A549 (cell line): ENCODE measurements at regions not wholly inside any gene's neighbourhood (a gene's known extent, or its start where the extent isn't known, plus 50 kb on each side); places are given as distances from the start of the nearest gene placed in this dataset.

Source experiments
- ATAC-seq, 2 experiments: fragments of 200-7000 bp in 1 of 2; fragments of >200 bp in 1 of 2; cut with Nextera tagmentation in 1 of 2; cut with Tn5 transposase in 1 of 2; 3 replicates each; pipeline versions ENCODE4 v1.8.0 to v1.9.1; 2018 to 2020; ENCODE audit warnings: mild to moderate bottlenecking in 1 of 2, moderate library complexity in 1 of 2
- CTCF ChIA-PET: fragments of 300-600 bp; sonication (Branson Sonifier 250); formaldehyde crosslinking; extraction: SDS; loops from one replicate; lab custom pipeline; 2021; ENCODE audit warnings: antibody characterized with exemption, inconsistent platforms; lab: Yijun Ruan, JAX
- POLR2A ChIA-PET: fragments of 350-600 bp; formaldehyde crosslinking; extraction: SDS; loops from one replicate; lab custom pipeline; 2021; ENCODE audit warnings: antibody characterized with exemption, inconsistent platforms; lab: Yijun Ruan, JAX
- DNase-seq, 2 experiments: peaks; one replicate each; pipeline versions ENCODE4 v3.0.0 to v3.0.0-alpha.2; 2011 to 2016; ENCODE audit warnings: low read depth in 1 of 2, low spot score in 1 of 2
- FAIRE-seq: peaks from 2 replicates; lab custom pipeline; 2011; peaks lifted over from hg19 to GRCh38; lab: Jason Lieb, UNC
- H3K27ac ChIP-seq, 2 experiments: fragments of >200 bp; sonication (Bioruptor Twin); formaldehyde crosslinking; 3 replicates each; pipeline ENCODE4 v1.5.1; 2016 to 2017
- H3K4me1 ChIP-seq: fragments of >200 bp; sonication (Bioruptor Twin); formaldehyde crosslinking; 3 replicates; pipeline ENCODE4 v1.6.1; 2016
- H3K4me2 ChIP-seq: fragments of >200 bp; sonication (Bioruptor Twin); formaldehyde crosslinking; 3 replicates; pipeline ENCODE4 v1.6.1; 2016
- H3K4me3 ChIP-seq: fragments of >200 bp; sonication (Bioruptor Twin); formaldehyde crosslinking; 3 replicates; pipeline ENCODE4 v1.5.1; 2016
- H3K9me3 ChIP-seq: fragments of >200 bp; sonication (Bioruptor Twin); formaldehyde crosslinking; 3 replicates; pipeline ENCODE4 v1.6.1; 2016
- CHD2 ChIP-seq: fragments of 150-350 bp; IDR thresholded peaks from 2 replicates; pipeline ENCODE4 v1.6.1; 2014; ENCODE audit warnings: low read length; ENCODE audit not compliant: partially characterized antibody
- EHF ChIP-seq: fragments of 250-450 bp; sonication (Bioruptor Pico); IDR thresholded peaks from 2 replicates; pipeline ENCODE4 v1.5.0; 2020; ENCODE audit warnings: mild to moderate bottlenecking
- FOXS1 ChIP-seq: fragments of 250-450 bp; sonication (Bioruptor Pico); IDR thresholded peaks from 2 replicates; pipeline ENCODE4 v1.5.0; 2020; ENCODE audit warnings: mild to moderate bottlenecking, moderate library complexity
- MAZ ChIP-seq: fragments of 150-350 bp; IDR thresholded peaks from 2 replicates; pipeline ENCODE4 v1.6.1; 2014; ENCODE audit warnings: antibody characterized with exemption, low read depth, low read length, borderline replicate concordance
- MYC ChIP-seq: IDR thresholded peaks from 2 replicates; pipeline ENCODE4 v1.6.1; 2012; ENCODE audit warnings: mild to moderate bottlenecking, inconsistent platforms, low read length, improper control_type of control experiment, borderline replicate concordance
- NR3C1 ChIP-seq: fragments of >200 bp; sonication (Bioruptor Twin); formaldehyde crosslinking; IDR thresholded peaks from 3 replicates; pipeline ENCODE4 v1.6.1; 2017
- PBX3 ChIP-seq: IDR thresholded peaks from 2 replicates; pipeline ENCODE4 v1.6.1; 2012
- PHF8 ChIP-seq: fragments of 200-600 bp; sonication (generic); IDR thresholded peaks from 2 replicates; pipeline ENCODE4 v1.6.1; 2016; ENCODE audit warnings: low read depth, mild to moderate bottlenecking, antibody characterized with exemption, moderate library complexity, borderline replicate concordance
- POLR2AphosphoS2 ChIP-seq: conservative IDR thresholded peaks from 2 replicates; pipeline ENCODE4 v1.6.1; 2012; ENCODE audit warnings: low read length, improper control_type of control experiment, inconsistent platforms
- RAD21 ChIP-seq, 2 experiments: fragments of >200 bp in 1 of 2; sonication (Bioruptor Twin) in 1 of 2; formaldehyde crosslinking in 1 of 2; IDR thresholded peaks in 1 of 2; conservative IDR thresholded peaks in 1 of 2; 2 replicates in 1 of 2; 3 replicates in 1 of 2; pipeline ENCODE4 v1.6.1; 2012 to 2018; ENCODE audit warnings: inconsistent platforms in 1 of 2
- RCOR1 ChIP-seq: fragments of 150-350 bp; IDR thresholded peaks from 2 replicates; pipeline ENCODE4 v1.6.1; 2014; ENCODE audit warnings: antibody characterized with exemption, low read length, low read depth
- REST ChIP-seq: fragments of 200-600 bp; sonication (generic); IDR thresholded peaks from 2 replicates; pipeline ENCODE4 v1.6.1; 2016; ENCODE audit warnings: antibody characterized with exemption, mild to moderate bottlenecking, moderate library complexity
- SREBF2 ChIP-seq: fragments of 450-650 bp; IDR thresholded peaks from 2 replicates; pipeline ENCODE4 v1.6.1; 2014; ENCODE audit warnings: mild to moderate bottlenecking, moderate library complexity
- TFCP2L1 ChIP-seq: fragments of 250-450 bp; sonication (Bioruptor Pico); IDR thresholded peaks from 2 replicates; pipeline ENCODE4 v1.5.0; 2021; ENCODE audit warnings: mild to moderate bottlenecking
- USF2 ChIP-seq: fragments of 450-650 bp; IDR thresholded peaks from 2 replicates; pipeline ENCODE4 v1.6.1; 2014; ENCODE audit warnings: antibody characterized with exemption
- ZNF302 ChIP-seq: fragments of 250-450 bp; sonication (Bioruptor Pico); IDR thresholded peaks from 2 replicates; pipeline ENCODE4 v1.9.0; 2021; ENCODE audit warnings: inconsistent platforms, mild to moderate bottlenecking, moderate library complexity
- WGBS: methylation state at CpG from one replicate; pipeline ENCODE4 v1.1.6; 2017; ENCODE audit errors: missing lambda C conversion rate; 5-methylcytosine and 5-hydroxymethylcytosine counted together
- TF ChIP-seq, protein P1 (sequence below): IDR thresholded peaks from 2 replicates; pipeline ENCODE4 v1.6.1; 2012; ENCODE audit warnings: low read depth, borderline replicate concordance
- TF ChIP-seq, protein P2 (sequence below): fragments of >200 bp; sonication (Bioruptor Twin); formaldehyde crosslinking; IDR thresholded peaks from 2 replicates; pipeline ENCODE4 v1.6.1; 2016
- TF ChIP-seq, protein P3 (sequence below): fragments of 250-450 bp; sonication (Bioruptor Pico); IDR thresholded peaks from 2 replicates; pipeline ENCODE4 v1.5.0; 2021; ENCODE audit warnings: mild to moderate bottlenecking, moderate library complexity, borderline replicate concordance

DNA sequence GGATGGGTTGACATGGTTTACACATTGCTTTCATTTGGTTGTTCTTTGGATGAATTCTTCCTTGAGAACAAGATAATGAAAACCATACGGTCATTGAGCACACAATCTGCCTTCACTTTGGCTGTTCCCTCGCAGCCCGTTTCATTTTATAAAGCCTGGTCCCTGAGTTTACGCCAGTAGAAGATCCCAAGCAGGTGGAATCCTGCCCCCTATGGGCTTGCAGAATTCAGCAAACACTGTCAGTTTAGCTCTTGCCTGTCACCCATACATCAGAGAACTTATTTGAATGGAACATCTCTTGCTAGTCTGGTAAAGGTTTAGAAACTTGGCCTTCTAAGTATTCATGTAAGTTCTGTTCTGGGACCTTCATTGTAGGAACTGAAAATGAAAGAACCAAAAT, 666.4 kb upstream of the ZEB2 start:
- Histone ChIP-seq H3K4me2 (no peak overlapping the region), H3K9me3 (no peaks in the 10 kb centered on the region), H3K27ac (no peak overlapping the region), H3K4me3 (no peak overlapping the region), H3K4me1 (no peaks in the 10 kb centered on the region)
- ChIA-PET CTCF (interaction anchor here (1.5 kb wide), 1 partner anchor 9 kb away, joined by 4 read pairs; no protein-coding TSS in a partner anchor), POLR2A (no interaction called here)
- DNase-seq (peak in 1 of 2 experiments; percentile 18), FAIRE-seq (no peak), ATAC-seq (no peak)
- 50% methylated on average over 4 of the region's 4 CpGs for WGBS
- TF ChIP-seq MYC = no peak
- TF ChIP-seq, protein P1, sequence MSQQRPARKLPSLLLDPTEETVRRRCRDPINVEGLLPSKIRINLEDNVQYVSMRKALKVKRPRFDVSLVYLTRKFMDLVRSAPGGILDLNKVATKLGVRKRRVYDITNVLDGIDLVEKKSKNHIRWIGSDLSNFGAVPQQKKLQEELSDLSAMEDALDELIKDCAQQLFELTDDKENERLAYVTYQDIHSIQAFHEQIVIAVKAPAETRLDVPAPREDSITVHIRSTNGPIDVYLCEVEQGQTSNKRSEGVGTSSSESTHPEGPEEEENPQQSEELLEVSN = no peak
- TF ChIP-seq SREBF2 = no peak
- TF ChIP-seq ZNF302 (CRISPR knock-in tag) = no peak
- TF ChIP-seq MAZ = no peak
- TF ChIP-seq REST = no peak
- TF ChIP-seq, protein P2, sequence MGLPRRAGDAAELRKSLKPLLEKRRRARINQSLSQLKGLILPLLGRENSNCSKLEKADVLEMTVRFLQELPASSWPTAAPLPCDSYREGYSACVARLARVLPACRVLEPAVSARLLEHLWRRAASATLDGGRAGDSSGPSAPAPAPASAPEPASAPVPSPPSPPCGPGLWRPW = no peak
- TF ChIP-seq RAD21 (conservative IDR thresholded peaks at IDR 0.05 in 1 of 2, IDR thresholded peaks at IDR 0.05 in 1 of 2) = no peak
- no peak for TF ChIP-seq PHF8
- TF ChIP-seq NR3C1 = no peak
- TF ChIP-seq POLR2AphosphoS2 = no peak
- TF ChIP-seq, all 56 proteins: peak for 0

- no peak overlapping the region for H3K4me2 ChIP-seq
- CTCF ChIA-PET = interaction anchor here (1.5 kb wide), 1 partner anchor 10 kb away, joined by 4 read pairs; no protein-coding TSS in a partner anchor
- H3K4me1 ChIP-seq = no peaks in the 10 kb centered on the region
- TF ChIP-seq TFCP2L1 = no peak
- no peak for TF ChIP-seq CHD2
- TF ChIP-seq USF2 = no peak
- TF ChIP-seq FOXS1 (CRISPR knock-in tag) = no peak
- no peak for TF ChIP-seq PBX3
- TF ChIP-seq, protein P3, sequence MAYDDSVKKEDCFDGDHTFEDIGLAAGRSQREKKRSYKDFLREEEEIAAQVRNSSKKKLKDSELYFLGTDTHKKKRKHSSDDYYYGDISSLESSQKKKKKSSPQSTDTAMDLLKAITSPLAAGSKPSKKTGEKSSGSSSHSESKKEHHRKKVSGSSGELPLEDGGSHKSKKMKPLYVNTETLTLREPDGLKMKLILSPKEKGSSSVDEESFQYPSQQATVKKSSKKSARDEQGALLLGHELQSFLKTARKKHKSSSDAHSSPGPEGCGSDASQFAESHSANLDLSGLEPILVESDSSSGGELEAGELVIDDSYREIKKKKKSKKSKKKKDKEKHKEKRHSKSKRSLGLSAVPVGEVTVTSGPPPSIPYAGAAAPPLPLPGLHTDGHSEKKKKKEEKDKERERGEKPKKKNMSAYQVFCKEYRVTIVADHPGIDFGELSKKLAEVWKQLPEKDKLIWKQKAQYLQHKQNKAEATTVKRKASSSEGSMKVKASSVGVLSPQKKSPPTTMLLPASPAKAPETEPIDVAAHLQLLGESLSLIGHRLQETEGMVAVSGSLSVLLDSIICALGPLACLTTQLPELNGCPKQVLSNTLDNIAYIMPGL = no peak
- TF ChIP-seq EHF (CRISPR knock-in tag) = no peak
- TF ChIP-seq RCOR1 = no peak
- no peak for TF ChIP-seq ZNF302 (CRISPR knock-in tag)
- FAIRE-seq = no peak
- H3K4me3 ChIP-seq = no peak overlapping the region
- ATAC-seq = no peak
- H3K9me3 ChIP-seq = no peaks in the 10 kb centered on the region
- no peak overlapping the region for H3K27ac ChIP-seq
- no peak for DNase-seq
- POLR2A ChIA-PET = no interaction called here
- 94% methylated on average over 3 of the region's 3 CpGs for WGBS
Measured at GRCh38 chr2:145185696-145186095, 665.8 kb upstream of the ZEB2 start.
